ENCODE measurements at regions not wholly inside any gene's neighbourhood (a gene's known extent, or its start where the extent isn't known, plus 50 kb on each side); places are given as distances from the start of the nearest gene placed in this dataset.

- DNase-seq (ENCODE audit: low read depth, low spot score), result no peak
Observed at GRCh38 chr4:14092741-14093140, 465.2 kb upstream of the BOD1L1 start.

GRCh38 chr4:14095831-14096230, 468.3 kb upstream of the BOD1L1 start:
- DNase-seq (ENCODE audit: low read depth, low spot score), result no peak

GRCh38 chr4:14096396-14096965, 469.0 kb upstream of the BOD1L1 start:
- DNase-seq (ENCODE audit: low read depth, low spot score), result no peak

- DNase-seq (ENCODE audit: low read depth, low spot score), result no peak
Observed at GRCh38 chr4:14100349-14100748, 472.8 kb upstream of the BOD1L1 start.

- no peak for DNase-seq (ENCODE audit: low read depth, low spot score)
Observed at GRCh38 chr4:14110407-14110806, 482.9 kb upstream of the BOD1L1 start.

GRCh38 chr4:14111730-14112181, 484.2 kb upstream of the BOD1L1 start:
- DNase-seq (ENCODE audit: low read depth, low spot score), result no peak

GRCh38 chr4:14115106-14115505, 487.6 kb upstream of the BOD1L1 start:
- no peak for DNase-seq (ENCODE audit: low read depth, low spot score)

GRCh38 chr4:14117575-14118238, 490.2 kb upstream of the BOD1L1 start:
- no peak for DNase-seq (ENCODE audit: low read depth, low spot score)

GRCh38 chr4:14124816-14125215, 497.3 kb upstream of the BOD1L1 start:
- no peak for DNase-seq (ENCODE audit: low read depth, low spot score)

GRCh38 chr4:14125375-14126129, 498.0 kb upstream of the BOD1L1 start:
- DNase-seq (ENCODE audit: low read depth, low spot score), result no peak

- no peak for DNase-seq (ENCODE audit: low read depth, low spot score)
Observed at GRCh38 chr4:14130551-14130950, 503.0 kb upstream of the BOD1L1 start.

- DNase-seq (ENCODE audit: low read depth, low spot score), result no peak
Observed at GRCh38 chr4:14131335-14131734, 503.8 kb upstream of the BOD1L1 start.

GRCh38 chr4:14132301-14132700, 504.8 kb upstream of the BOD1L1 start:
- DNase-seq (ENCODE audit: low read depth, low spot score), result no peak

- no peak for DNase-seq (ENCODE audit: low read depth, low spot score)
Observed at GRCh38 chr4:14138106-14138505, 510.6 kb upstream of the BOD1L1 start.

GRCh38 chr4:14143892-14144291, 516.4 kb upstream of the BOD1L1 start:
- no peak for DNase-seq (ENCODE audit: low read depth, low spot score)

GRCh38 chr4:14149176-14150053, 521.9 kb upstream of the BOD1L1 start:
- DNase-seq (ENCODE audit: low read depth, low spot score), result no peak

- no peak for DNase-seq (ENCODE audit: low read depth, low spot score)
Observed at GRCh38 chr4:14151101-14151500, 523.6 kb upstream of the BOD1L1 start.

GRCh38 chr4:14152834-14153519, 525.5 kb upstream of the BOD1L1 start:
- no peak for DNase-seq (ENCODE audit: low read depth, low spot score)

GRCh38 chr4:14155803-14156202, 528.3 kb upstream of the BOD1L1 start:
- no peak for DNase-seq (ENCODE audit: low read depth, low spot score)

GRCh38 chr4:14157262-14157661, 529.7 kb upstream of the BOD1L1 start:
- DNase-seq (ENCODE audit: low read depth, low spot score), result no peak
